OCI-LY7 (cell line): ENCODE measurements at regions not wholly inside any gene's neighbourhood (a gene's known extent, or its start where the extent isn't known, plus 50 kb on each side); places are given as distances from the start of the nearest gene placed in this dataset.

ENCODE experiments used
- BruUV-seq: library from RNA; stranded (reverse); fragments of 400-500 nt; replicated peaks from 2 replicates; lab custom pipeline; 2021; lab: Mats Ljungman, UMichigan
- CTCF ChIA-PET: fragments of 300-600 bp; sonication (Branson Sonifier 250); formaldehyde crosslinking; loops from one replicate; lab custom pipeline; 2022; ENCODE audit warnings: antibody characterized with exemption; ENCODE audit not compliant: unreplicated experiment; lab: Charles Lee
- POLR2A ChIA-PET: fragments of 300-600 bp; sonication (Branson Sonifier 250); formaldehyde crosslinking; loops from one replicate; lab custom pipeline; 2022; ENCODE audit warnings: antibody characterized with exemption; lab: Charles Lee
- DNase-seq: peaks from one replicate; pipeline ENCODE4 v3.0.0-alpha.2; 2015; ENCODE audit warnings: low spot score
- H2AFZ ChIP-seq: fragments of 200-600 bp; sonication (generic), shearing (Covaris generic); 2 replicates; pipeline ENCODE4 v1.6.1; 2014; ENCODE audit warnings: mild to moderate bottlenecking, antibody characterized with exemption, low read length, moderate library complexity
- H3K27ac ChIP-seq: fragments of 200-600 bp; sonication (generic); 2 replicates; pipeline ENCODE4 v1.5.1; 2014; ENCODE audit warnings: mixed run types, low read depth, mild to moderate bottlenecking, moderate library complexity, low read length, inconsistent platforms; ENCODE audit not compliant: poor library complexity, severe bottlenecking
- H3K36me3 ChIP-seq: fragments of 200-600 bp; sonication (generic); 2 replicates; pipeline ENCODE4 v1.6.1; 2014; ENCODE audit warnings: mild to moderate bottlenecking, antibody characterized with exemption, low read length, moderate library complexity, mixed read lengths; ENCODE audit not compliant: insufficient read depth
- H3K4me1 ChIP-seq: fragments of 200-600 bp; sonication (generic); 2 replicates; pipeline ENCODE4 v1.5.1; 2014; ENCODE audit warnings: mild to moderate bottlenecking, low read length; ENCODE audit not compliant: insufficient read depth, poor library complexity, severe bottlenecking
- H3K4me2 ChIP-seq: fragments of 200-600 bp; sonication (generic); 2 replicates; pipeline ENCODE4 v1.6.1; 2014; ENCODE audit warnings: mild to moderate bottlenecking, low read length
- H3K4me3 ChIP-seq: fragments of 200-600 bp; sonication (generic); 2 replicates; pipeline ENCODE4 v1.5.1; 2014; ENCODE audit warnings: mild to moderate bottlenecking, low read depth, low read length; ENCODE audit not compliant: poor library complexity, severe bottlenecking
- H3K79me2 ChIP-seq: fragments of 200-600 bp; sonication (generic); 2 replicates; pipeline ENCODE4 v1.6.1; 2016; ENCODE audit warnings: low read depth, mild to moderate bottlenecking, low read length, moderate library complexity, mixed read lengths; ENCODE audit not compliant: insufficient read depth
- H3K9me2 ChIP-seq: fragments of 200-600 bp; sonication (generic); 2 replicates; pipeline ENCODE4 v1.6.1; 2016; ENCODE audit warnings: mild to moderate bottlenecking, low read length, mixed read lengths; ENCODE audit not compliant: insufficient read depth
- H3K9me3 ChIP-seq: fragments of 200-600 bp; sonication (generic); 2 replicates; pipeline ENCODE4 v1.6.1; 2014; ENCODE audit warnings: mild to moderate bottlenecking, mixed run types, low read length, mixed read lengths
- H4K20me1 ChIP-seq: fragments of 200-600 bp; sonication (generic); 2 replicates; pipeline ENCODE4 v1.6.1; 2014; ENCODE audit warnings: mild to moderate bottlenecking, antibody characterized with exemption, low read length, moderate library complexity, mixed read lengths; ENCODE audit not compliant: insufficient read depth
- CTCF ChIP-seq: fragments of 200-600 bp; sonication (generic); conservative IDR thresholded peaks from 2 replicates; pipeline ENCODE4 v1.5.1; 2014; ENCODE audit warnings: mild to moderate bottlenecking, antibody characterized with exemption, low read length, moderate library complexity, mixed read lengths
- EZH2phosphoT487 ChIP-seq: fragments of 200-600 bp; sonication (generic); IDR thresholded peaks from 2 replicates; pipeline ENCODE4 v1.6.1; 2018; ENCODE audit warnings: low read depth, borderline replicate concordance, mild to moderate bottlenecking, mixed run types, antibody characterized with exemption, low read length, moderate library complexity, mixed read lengths
- intact Hi-C: fragments of 100-400 bp; cut with micrococcal nuclease; formaldehyde crosslinking; loops from one replicate; pipeline ENCODE4 v1.10.0; 2022; ENCODE audit not compliant: unreplicated experiment

GRCh38 chr10:84850826-84851225, 522.4 kb downstream of the CCSER2 start:
- H3K4me2 ChIP-seq: no peak overlapping the region
- H3K4me3 ChIP-seq: no peak overlapping the region
- H3K9me2 ChIP-seq: no peaks in the 10 kb centered on the region
- no peak overlapping the region for H2AFZ ChIP-seq
- no peaks in the 10 kb centered on the region for H3K4me1 ChIP-seq
- H3K79me2 ChIP-seq: no peaks in the 10 kb centered on the region
- BruUV-seq: no TSS peak
- ChIA-PET POLR2A (no interaction called here), CTCF (no interaction called here)
- intact Hi-C loops: no loop called here
- no peak for TF ChIP-seq CTCF
- no peaks in the 10 kb centered on the region for H3K9me3 ChIP-seq
- DNase-seq: no peak
- no peaks in the 10 kb centered on the region for H4K20me1 ChIP-seq
- H3K36me3 ChIP-seq: no peaks in the 10 kb centered on the region
- no peak overlapping the region for H3K27ac ChIP-seq

GRCh38 chr10:84854439-84854838, 526.0 kb downstream of the CCSER2 start:
- Histone ChIP-seq H3K4me3 (no peak overlapping the region), H3K4me2 (no peak overlapping the region), H4K20me1 (no peaks in the 10 kb centered on the region), H3K36me3 (no peaks in the 10 kb centered on the region), H3K27ac (no peak overlapping the region), H3K4me1 (no peaks in the 10 kb centered on the region), H3K9me2 (no peaks in the 10 kb centered on the region), H2AFZ (no peak overlapping the region), H3K9me3 (no peaks in the 10 kb centered on the region), H3K79me2 (no peaks in the 10 kb centered on the region)
- no peak for TF ChIP-seq EZH2phosphoT487
- TF ChIP-seq CTCF: no peak
- intact Hi-C loops: no loop called here
- no peak for DNase-seq
- CTCF ChIA-PET: no interaction called here
- POLR2A ChIA-PET: no interaction called here
- no TSS peak for BruUV-seq

GRCh38 chr10:84860855-84861254, 532.5 kb downstream of the CCSER2 start:
- no peaks in the 10 kb centered on the region for H3K36me3 ChIP-seq
- TF ChIP-seq CTCF: no peak
- no peak for TF ChIP-seq EZH2phosphoT487
- intact Hi-C loops: no loop called here
- H3K4me2 ChIP-seq: no peak overlapping the region
- ChIA-PET CTCF (no interaction called here), POLR2A (no interaction called here)
- no peaks in the 10 kb centered on the region for H4K20me1 ChIP-seq
- no peak for DNase-seq
- no peak overlapping the region for H3K27ac ChIP-seq
- no peak overlapping the region for H3K4me3 ChIP-seq
- no TSS peak for BruUV-seq
- H3K9me3 ChIP-seq: no peaks in the 10 kb centered on the region
- H3K4me1 ChIP-seq: no peaks in the 10 kb centered on the region
- H2AFZ ChIP-seq: no peak overlapping the region
- no peaks in the 10 kb centered on the region for H3K79me2 ChIP-seq
- H3K9me2 ChIP-seq: no peaks in the 10 kb centered on the region
